Loucy (cell line): ENCODE measurements at regions not wholly inside any gene's neighbourhood (a gene's known extent, or its start where the extent isn't known, plus 50 kb on each side); places are given as distances from the start of the nearest gene placed in this dataset.

Experiments
- H2AFZ ChIP-seq: fragments of 200-600 bp; sonication (generic); 2 replicates; pipeline ENCODE4 v1.6.0; 2016; ENCODE audit warnings: antibody characterized with exemption, mild to moderate bottlenecking, low read length, moderate library complexity
- H3F3A ChIP-seq: fragments of 200-600 bp; 2 replicates; pipeline ENCODE4 v1.6.0; 2016; ENCODE audit warnings: antibody characterized with exemption, low read depth, mild to moderate bottlenecking
- H3K27me3 ChIP-seq: fragments of 200-600 bp; sonication (generic); 2 replicates; pipeline ENCODE4 v1.6.1; 2014; ENCODE audit warnings: low read length, mild to moderate bottlenecking; ENCODE audit not compliant: insufficient read depth, poor library complexity, severe bottlenecking
- H3K36me3 ChIP-seq: fragments of 200-600 bp; sonication (generic); 2 replicates; pipeline ENCODE4 v1.6.1; 2016; ENCODE audit warnings: low read length; ENCODE audit not compliant: insufficient read depth
- H3K4me1 ChIP-seq: fragments of 200-600 bp; sonication (generic); 2 replicates; pipeline ENCODE4 v1.5.1; 2014; ENCODE audit warnings: low read length, mild to moderate bottlenecking; ENCODE audit not compliant: insufficient read depth, poor library complexity, severe bottlenecking
- H3K4me2 ChIP-seq: fragments of 200-600 bp; sonication (generic); 2 replicates; pipeline ENCODE4 v1.6.0; 2014; ENCODE audit warnings: antibody characterized with exemption, low read length, low read depth, mild to moderate bottlenecking; ENCODE audit not compliant: poor library complexity, severe bottlenecking
- H3K4me3 ChIP-seq: fragments of 200-600 bp; sonication (generic); 2 replicates; pipeline ENCODE4 v1.5.1; 2014; ENCODE audit warnings: low read length, mild to moderate bottlenecking, mixed read lengths; ENCODE audit not compliant: poor library complexity, severe bottlenecking
- H3K79me2 ChIP-seq: fragments of 200-600 bp; sonication (generic); 2 replicates; pipeline ENCODE4 v1.6.1; 2014; ENCODE audit warnings: low read length; ENCODE audit not compliant: insufficient read depth
- H3K9ac ChIP-seq: fragments of 200-600 bp; sonication (generic); 2 replicates; pipeline ENCODE4 v1.6.0; 2014; ENCODE audit warnings: mild to moderate bottlenecking, low read depth, low read length, moderate library complexity; ENCODE audit not compliant: poor library complexity, severe bottlenecking
- H3K9me2 ChIP-seq: fragments of 200-600 bp; sonication (generic); replicated peaks from 2 replicates; pipeline ENCODE4 v1.6.1; 2016; ENCODE audit warnings: low read depth, low read length, mixed read lengths
- H3K9me3 ChIP-seq: fragments of 200-600 bp; sonication (generic); 2 replicates; pipeline ENCODE4 v1.6.1; 2014; ENCODE audit warnings: mild to moderate bottlenecking, antibody characterized with exemption, low read length, low read depth; ENCODE audit not compliant: insufficient read depth
- H4K20me1 ChIP-seq: fragments of 200-600 bp; sonication (generic); 2 replicates; pipeline ENCODE4 v1.6.0; 2014; ENCODE audit warnings: antibody characterized with exemption, low read length, mild to moderate bottlenecking; ENCODE audit not compliant: insufficient read depth, poor library complexity, severe bottlenecking
- EZH2phosphoT487 ChIP-seq: fragments of 200-600 bp; IDR thresholded peaks from 2 replicates; pipeline ENCODE4 v1.6.1; 2018; ENCODE audit warnings: antibody characterized with exemption, mild to moderate bottlenecking, moderate library complexity, borderline replicate concordance
- TF ChIP-seq, protein P1 (sequence below): fragments of 200-600 bp; sonication (generic); conservative IDR thresholded peaks from 2 replicates; pipeline ENCODE4 v1.5.1; 2014; ENCODE audit warnings: mild to moderate bottlenecking, antibody characterized with exemption, low read length

DNA sequence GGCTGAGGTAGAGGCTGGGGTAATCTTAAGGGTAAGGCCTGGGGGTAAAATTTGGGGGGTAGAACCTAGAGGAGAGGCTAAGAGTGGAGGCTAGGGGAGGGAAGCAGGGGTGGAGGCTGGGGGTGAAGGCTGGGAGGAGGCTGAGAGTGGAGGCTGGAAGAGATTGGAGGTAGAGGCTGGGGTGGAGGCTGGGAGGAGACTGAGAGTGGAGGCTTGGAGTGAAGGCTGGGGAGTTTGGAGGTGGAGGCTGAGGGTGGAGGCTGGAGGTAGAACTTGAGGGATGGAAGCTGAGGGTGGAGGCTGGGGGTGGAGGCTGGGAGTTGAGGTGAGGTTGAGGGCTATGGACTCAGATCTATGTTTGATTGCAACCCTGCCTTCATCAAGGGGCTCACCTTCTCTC is 333.6 kb downstream of the C16orf95 start:
- Histone ChIP-seq H3K9ac (no peak overlapping the region), H3K9me2 (no peaks in the 10 kb centered on the region), H3K4me1 (no peaks in the 10 kb centered on the region), H3K36me3 (no peaks in the 10 kb centered on the region), H2AFZ (no peak overlapping the region), H3K4me3 (no peak overlapping the region), H4K20me1 (no peaks in the 10 kb centered on the region), H3K4me2 (no peak overlapping the region), H3K79me2 (no peaks in the 10 kb centered on the region), H3F3A (peaks cover 2% of the 10 kb centered on the region; the same call in 1 of the 2 replicates), H3K27me3 (no peaks in the 10 kb centered on the region), H3K9me3 (no peaks in the 10 kb centered on the region)
- TF ChIP-seq, protein P1, sequence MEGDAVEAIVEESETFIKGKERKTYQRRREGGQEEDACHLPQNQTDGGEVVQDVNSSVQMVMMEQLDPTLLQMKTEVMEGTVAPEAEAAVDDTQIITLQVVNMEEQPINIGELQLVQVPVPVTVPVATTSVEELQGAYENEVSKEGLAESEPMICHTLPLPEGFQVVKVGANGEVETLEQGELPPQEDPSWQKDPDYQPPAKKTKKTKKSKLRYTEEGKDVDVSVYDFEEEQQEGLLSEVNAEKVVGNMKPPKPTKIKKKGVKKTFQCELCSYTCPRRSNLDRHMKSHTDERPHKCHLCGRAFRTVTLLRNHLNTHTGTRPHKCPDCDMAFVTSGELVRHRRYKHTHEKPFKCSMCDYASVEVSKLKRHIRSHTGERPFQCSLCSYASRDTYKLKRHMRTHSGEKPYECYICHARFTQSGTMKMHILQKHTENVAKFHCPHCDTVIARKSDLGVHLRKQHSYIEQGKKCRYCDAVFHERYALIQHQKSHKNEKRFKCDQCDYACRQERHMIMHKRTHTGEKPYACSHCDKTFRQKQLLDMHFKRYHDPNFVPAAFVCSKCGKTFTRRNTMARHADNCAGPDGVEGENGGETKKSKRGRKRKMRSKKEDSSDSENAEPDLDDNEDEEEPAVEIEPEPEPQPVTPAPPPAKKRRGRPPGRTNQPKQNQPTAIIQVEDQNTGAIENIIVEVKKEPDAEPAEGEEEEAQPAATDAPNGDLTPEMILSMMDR = no peak
- TF ChIP-seq EZH2phosphoT487 = no peak

DNA sequence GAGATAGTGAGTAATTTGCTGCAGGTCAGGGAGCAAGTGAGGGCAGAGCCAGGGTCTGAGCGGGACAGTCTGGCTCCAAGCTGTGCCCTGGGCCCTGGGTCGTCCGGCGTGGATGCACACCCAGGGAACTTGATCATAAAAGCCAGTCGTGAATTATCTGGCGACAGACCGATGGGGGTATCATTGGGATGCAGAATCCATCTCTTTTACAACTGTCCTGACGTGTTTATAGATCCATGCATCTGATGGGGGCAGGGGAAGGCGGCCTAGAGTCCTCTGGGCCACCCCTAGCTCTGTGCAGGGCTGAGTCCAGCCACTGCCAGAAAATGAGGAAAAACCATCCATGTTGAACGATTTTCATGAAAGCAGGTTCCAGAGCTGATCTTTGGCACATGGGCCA is 332.8 kb downstream of the C16orf95 start:
- no peak overlapping the region for H3K4me2 ChIP-seq
- no peaks in the 10 kb centered on the region for H3K36me3 ChIP-seq
- H3K4me1 ChIP-seq = no peaks in the 10 kb centered on the region
- no peak for TF ChIP-seq EZH2phosphoT487
- TF ChIP-seq, protein P1 = no peak
- no peaks in the 10 kb centered on the region for H4K20me1 ChIP-seq
- no peaks in the 10 kb centered on the region for H3K9me3 ChIP-seq
- peaks cover 2% of the 10 kb centered on the region; the same call in 1 of the 2 replicates for H3F3A ChIP-seq
- no peaks in the 10 kb centered on the region for H3K79me2 ChIP-seq
- no peak overlapping the region for H3K9ac ChIP-seq
- H3K27me3 ChIP-seq = no peaks in the 10 kb centered on the region
- no peaks in the 10 kb centered on the region for H3K9me2 ChIP-seq
- no peak overlapping the region for H3K4me3 ChIP-seq
- H2AFZ ChIP-seq = no peak overlapping the region

DNA sequence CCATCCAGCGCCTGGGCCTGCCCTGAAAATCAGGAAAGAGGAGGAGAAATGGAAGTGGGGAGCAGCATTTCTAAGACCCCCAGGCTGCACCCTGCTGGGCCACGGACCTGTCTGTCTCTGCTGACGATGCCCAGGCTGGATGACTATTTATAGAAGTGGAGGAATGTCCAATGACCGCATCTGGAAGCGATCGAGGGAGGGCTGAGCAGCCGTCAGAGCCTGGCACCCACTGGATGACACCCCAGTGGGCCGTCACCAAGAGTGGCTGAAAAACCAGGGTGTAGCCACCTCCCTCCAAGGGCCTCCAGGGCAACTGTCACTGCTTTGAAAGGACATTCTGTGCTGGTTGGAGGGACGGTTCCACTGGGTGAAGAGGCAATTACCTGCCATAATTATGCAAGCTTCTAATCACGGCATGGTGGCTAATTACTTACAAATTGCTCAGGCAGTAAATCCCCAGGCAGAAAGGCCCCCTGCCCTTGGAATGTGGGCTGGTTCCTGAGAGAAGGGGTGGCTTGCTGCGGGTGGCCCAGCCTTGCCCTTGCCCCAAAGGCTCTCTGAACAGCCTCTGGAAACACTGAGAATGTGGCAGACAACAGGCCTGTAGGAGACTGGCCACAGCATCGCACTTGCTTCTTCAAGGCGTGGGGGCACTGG is 332.1 kb downstream of the C16orf95 start:
- no peaks in the 10 kb centered on the region for H3K27me3 ChIP-seq
- no peak overlapping the region for H2AFZ ChIP-seq
- H4K20me1 ChIP-seq = no peaks in the 10 kb centered on the region
- H3K9ac ChIP-seq = no peak overlapping the region
- H3K9me3 ChIP-seq = no peaks in the 10 kb centered on the region
- H3F3A ChIP-seq = peaks cover 2% of the 10 kb centered on the region; the same call in 1 of the 2 replicates
- no peaks in the 10 kb centered on the region for H3K79me2 ChIP-seq
- no peaks in the 10 kb centered on the region for H3K36me3 ChIP-seq
- H3K9me2 ChIP-seq = no peaks in the 10 kb centered on the region
- H3K4me2 ChIP-seq = no peak overlapping the region
- no peak overlapping the region for H3K4me3 ChIP-seq
- TF ChIP-seq, protein P1 = no peak
- peaks cover 4% of the 10 kb centered on the region for H3K4me1 ChIP-seq
